GM12872 (cell line): ENCODE measurements at regions not wholly inside any gene's neighbourhood (a gene's known extent, or its start where the extent isn't known, plus 50 kb on each side); places are given as distances from the start of the nearest gene placed in this dataset.

Source experiments
- CTCF ChIP-seq: IDR thresholded peaks from 3 replicates; pipeline ENCODE4 v1.5.1; 2011; ENCODE audit warnings: low read depth, mild to moderate bottlenecking, low read length, moderate library complexity; ENCODE audit not compliant: insufficient read depth

DNA sequence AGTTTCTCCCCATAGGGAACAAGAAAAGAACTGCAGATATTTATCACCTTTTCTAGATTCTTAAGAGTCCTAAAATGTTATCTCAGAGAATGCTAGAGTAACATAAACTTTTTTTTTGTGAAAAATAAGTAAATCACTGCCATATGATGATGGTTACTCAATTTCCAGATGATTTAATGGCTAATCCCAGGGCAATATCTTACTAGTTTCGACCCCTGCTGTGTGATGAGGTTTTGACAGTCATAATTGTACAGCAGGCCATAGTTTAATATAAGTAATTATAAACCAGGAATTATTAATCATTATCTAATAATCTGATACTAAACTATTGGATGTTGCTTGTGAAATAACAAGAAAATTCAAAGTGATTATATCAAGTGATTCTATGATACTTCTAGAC is 210.6 kb downstream of the HLX start:
- TF ChIP-seq CTCF: no peak

DNA sequence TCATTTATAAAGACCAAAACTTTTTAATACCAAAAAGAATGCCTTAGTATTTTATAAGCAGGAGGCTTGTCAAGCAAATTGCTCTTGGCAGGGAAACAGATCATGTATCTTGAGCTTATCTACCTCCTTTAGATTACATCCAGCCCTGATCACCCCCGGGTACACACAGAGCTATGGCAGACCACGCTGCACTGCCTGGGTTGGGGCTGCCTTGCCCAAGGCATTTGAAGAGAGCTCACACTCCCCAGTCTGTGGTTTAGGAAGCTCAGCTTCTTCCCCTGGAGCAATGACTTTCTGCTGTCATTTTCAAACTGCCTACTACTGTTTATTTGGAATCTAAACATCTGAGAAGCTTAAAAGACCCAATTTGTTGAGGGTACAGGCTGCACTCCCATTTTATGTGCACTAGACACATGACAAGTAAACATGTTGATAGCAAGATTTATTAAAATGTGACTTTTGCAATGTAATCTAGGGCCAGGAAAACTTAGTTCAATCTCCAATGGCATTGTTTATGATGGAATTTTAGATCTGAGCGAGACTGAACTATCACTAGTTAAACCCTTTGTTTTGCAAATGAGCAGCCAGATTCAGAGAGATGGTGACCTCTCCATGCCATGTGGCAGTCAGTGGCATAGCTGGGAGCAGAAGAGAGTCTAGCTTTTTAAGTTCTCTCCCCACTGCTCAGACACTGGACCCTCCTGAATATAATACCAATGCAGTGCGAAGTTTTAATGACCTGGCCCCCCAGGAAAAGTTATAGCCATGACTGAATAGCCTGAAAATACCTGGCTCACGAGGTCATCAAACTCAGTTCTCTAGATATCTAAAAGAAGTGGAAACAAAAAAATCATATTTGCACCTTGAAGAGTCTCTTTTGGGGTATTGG is 214.9 kb downstream of the HLX start:
- no peak for TF ChIP-seq CTCF

GRCh38 chr1:221097479-221098281 is 218.4 kb downstream of the HLX start:
- TF ChIP-seq CTCF: no peak

DNA sequence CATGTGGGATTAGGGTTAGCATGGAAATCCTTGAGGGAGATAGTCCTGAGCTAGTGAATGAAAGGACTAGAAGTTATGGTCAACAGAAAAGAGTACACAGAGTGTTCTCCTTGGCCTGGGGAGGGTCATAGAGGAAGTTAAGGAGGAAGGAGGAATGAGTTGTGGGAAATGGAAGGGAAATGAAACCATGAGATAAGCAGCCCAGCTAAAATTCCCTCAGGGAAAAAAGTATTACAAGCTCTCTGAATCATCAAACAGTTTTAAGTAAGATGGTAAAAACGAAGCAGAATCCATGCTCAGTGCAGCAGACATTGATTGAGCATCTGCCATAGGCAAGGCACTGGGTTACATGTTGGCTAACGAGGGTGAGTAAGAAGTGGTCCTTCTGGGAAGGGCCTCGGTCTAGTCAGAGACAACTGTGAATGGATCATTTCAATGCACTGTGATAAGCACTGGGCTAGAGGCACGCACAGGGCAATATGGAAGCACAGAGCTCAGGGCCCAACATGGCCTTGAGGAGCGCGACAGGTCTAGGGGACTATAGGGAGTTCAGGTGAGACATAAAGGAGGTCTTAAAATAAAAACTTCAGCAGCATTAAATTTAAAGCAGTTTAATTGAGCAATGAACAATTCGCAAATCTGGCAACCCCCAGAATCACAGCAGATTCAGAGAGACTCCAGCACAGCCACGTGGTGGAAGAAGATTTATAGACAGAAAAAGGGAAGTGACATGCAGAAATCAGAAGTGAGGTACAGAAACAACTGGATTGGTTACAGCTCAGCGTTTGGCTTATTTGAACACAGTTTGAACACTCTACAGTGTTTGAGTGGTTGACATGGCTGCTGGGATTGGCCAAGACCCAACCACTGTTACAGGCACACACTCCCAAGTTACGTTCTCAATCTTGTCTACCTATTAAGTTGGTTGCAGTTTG is 219.5 kb downstream of the HLX start:
- no peak for TF ChIP-seq CTCF

DNA sequence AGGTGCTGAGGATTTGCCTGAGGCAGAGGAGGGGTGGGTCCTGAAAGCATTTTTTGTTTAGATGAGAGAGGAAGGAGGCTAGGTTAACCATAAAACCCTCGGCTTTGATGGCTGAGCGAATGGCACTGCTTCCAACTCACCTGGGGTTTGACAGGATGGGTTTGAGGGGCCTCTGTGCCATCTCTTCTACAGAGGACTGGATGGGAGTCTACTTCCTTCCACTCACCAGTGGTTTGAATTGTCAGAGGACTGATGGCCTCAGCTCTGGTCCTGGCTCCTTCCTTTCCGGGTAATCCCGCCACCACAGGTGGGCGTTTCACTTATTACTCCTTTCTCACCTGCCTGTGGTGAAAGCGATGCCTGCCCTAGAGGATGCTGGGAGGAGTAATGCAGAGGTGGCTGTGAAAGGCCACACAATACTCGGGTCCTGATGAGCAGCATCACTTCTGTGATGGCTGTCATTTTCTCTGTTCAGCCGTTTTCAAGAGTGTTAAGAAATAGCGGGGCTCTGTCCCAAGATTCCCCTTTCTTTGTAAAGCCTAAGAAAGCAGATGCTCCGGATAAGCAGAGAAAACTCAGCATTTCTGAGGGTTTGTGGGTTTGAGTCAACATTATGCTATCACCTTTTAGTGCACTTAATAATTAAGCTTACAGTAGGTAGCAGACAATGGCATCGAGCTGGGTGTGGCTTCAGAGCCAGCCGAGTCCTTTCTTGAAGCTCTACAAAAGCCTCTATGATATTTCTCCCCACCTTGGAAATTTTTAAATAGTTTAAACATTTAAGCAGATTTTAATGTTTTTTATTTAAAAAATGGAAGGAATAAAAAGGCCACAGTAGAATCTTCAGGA is 220.7 kb downstream of the HLX start:
- no peak for TF ChIP-seq CTCF

DNA sequence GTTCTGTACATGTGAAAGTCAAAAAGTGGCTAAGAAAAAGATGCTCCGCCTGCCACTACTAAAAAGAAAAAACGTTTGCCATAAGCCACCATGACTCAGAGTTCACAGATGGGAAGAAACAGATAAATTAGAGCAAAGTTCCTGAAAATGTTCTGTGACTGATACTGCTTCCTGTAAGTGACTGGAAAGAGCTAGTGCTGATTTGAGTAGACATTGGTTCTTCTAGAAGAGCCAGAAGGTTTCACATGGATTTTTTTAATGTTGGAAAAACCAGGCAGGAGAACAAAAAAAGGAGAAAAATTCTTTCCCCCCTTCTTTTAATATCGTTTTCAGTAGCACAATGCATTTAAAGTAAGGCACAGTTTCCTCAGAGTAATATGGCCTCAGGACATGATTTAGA is 221.4 kb downstream of the HLX start:
- no peak for TF ChIP-seq CTCF
